Gastroesophageal sphincter (tissue), 4 donors: ENCODE measurements at regions not wholly inside any gene's neighbourhood (a gene's known extent, or its start where the extent isn't known, plus 50 kb on each side); places are given as distances from the start of the nearest gene placed in this dataset.

Source experiments
- ATAC-seq: fragments of 150-250 bp; one replicate; pipeline ENCODE4 v1.9.1; 2016; ENCODE audit warnings: mild to moderate bottlenecking, moderate library complexity
- H3K27ac ChIP-seq, 4 donors: fragments of 200-600 bp; sonication (generic) in 3 of 4; 1 replicate in 3 of 4; 2 replicates in 1 of 4; pipeline ENCODE4 v1.5.1; 2016 to 2019
- H3K27me3 ChIP-seq: fragments of 200-600 bp; sonication (generic); one replicate; pipeline ENCODE4 v1.5.1; 2019
- H3K36me3 ChIP-seq, 2 donors: fragments of 200-600 bp; sonication (generic); one replicate each; pipeline ENCODE4 v1.5.1; 2019; ENCODE audit warnings: control low read depth in 1 of 2
- H3K4me1 ChIP-seq, 3 donors: fragments of 200-600 bp; sonication (generic); 1 replicate in 2 of 3; 2 replicates in 1 of 3; pipeline ENCODE4 v1.5.1; 2016 to 2019; ENCODE audit warnings: control low read depth in 2 of 3
- H3K4me3 ChIP-seq, 2 donors: fragments of 200-600 bp; sonication (generic); one replicate each; pipeline ENCODE4 v1.5.1; 2019; ENCODE audit warnings: mild to moderate bottlenecking in 1 of 2, moderate library complexity in 1 of 2
- H3K9me3 ChIP-seq, 3 donors: fragments of 200-600 bp; sonication (generic); one replicate each; pipeline ENCODE4 v1.5.1; 2017 to 2019; ENCODE audit warnings: control low read depth in 2 of 3
- EP300 ChIP-seq: sonication (generic); formaldehyde crosslinking; IDR thresholded peaks from one replicate; pipeline ENCODE4 v1.6.1; 2017; ENCODE audit warnings: antibody characterized with exemption, mild to moderate bottlenecking
- POLR2A ChIP-seq, 2 donors: fragments of 450-650 bp; IDR thresholded peaks; one replicate each; pipeline ENCODE4 v1.6.1; 2017; ENCODE audit warnings: antibody characterized with exemption in 2 of 2, mild to moderate bottlenecking in 2 of 2, moderate library complexity in 1 of 2
- POLR2AphosphoS5 ChIP-seq: sonication (generic); formaldehyde crosslinking; IDR thresholded peaks from one replicate; pipeline ENCODE4 v1.6.1; 2017; ENCODE audit warnings: antibody characterized with exemption
- WGBS, 2 donors: methylation state at CpG; one replicate each; pipeline ENCODE4 v1.1.5; 2018; ENCODE audit warnings: low coverage in 1 of 2; 5-methylcytosine and 5-hydroxymethylcytosine counted together
- TF ChIP-seq, protein P1 (sequence below), 4 experiments: fragments of 200-600 bp in 2 of 4; fragments of 450-650 bp in 2 of 4; sonication (generic) in 1 of 4; IDR thresholded peaks; one replicate each; pipeline ENCODE4 v1.5.1; 2017 to 2019; ENCODE audit warnings: antibody characterized with exemption in 4 of 4, mild to moderate bottlenecking in 2 of 4, moderate library complexity in 2 of 4

DNA sequence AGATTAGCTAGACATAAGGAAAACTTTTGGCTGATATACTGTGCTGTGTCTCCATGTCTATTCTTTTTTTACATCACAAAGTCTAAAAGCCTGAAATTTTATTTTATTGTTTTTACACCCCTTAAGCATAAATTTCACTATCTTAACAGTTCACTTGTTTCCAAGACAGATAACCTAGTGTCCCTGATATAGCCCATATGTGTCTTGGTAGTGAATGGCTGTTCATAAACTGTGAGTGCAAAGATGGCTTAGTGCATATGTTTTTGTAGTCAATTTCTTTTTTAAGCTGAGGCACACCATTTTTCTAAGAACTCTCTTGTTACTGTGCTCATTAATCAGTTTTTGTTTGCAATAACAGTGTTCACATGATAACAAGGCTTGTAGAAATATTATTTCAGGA lies 381.1 kb downstream of the OXSM start:
- Histone ChIP-seq H3K27me3 (no peaks in the 10 kb centered on the region), H3K4me1 (no peaks in the 10 kb centered on the region), H3K27ac (no peak overlapping the region), H3K9me3 (peaks cover 0 to 4% (median 0%) of the 10 kb centered on the region in 3 donors), H3K36me3 (no peaks in the 10 kb centered on the region), H3K4me3 (no peak overlapping the region)
- no peak for ATAC-seq
- TF ChIP-seq POLR2AphosphoS5, result no peak
- TF ChIP-seq POLR2A (IDR thresholded peaks at IDR 0.05), result no peak
- TF ChIP-seq, protein P1, sequence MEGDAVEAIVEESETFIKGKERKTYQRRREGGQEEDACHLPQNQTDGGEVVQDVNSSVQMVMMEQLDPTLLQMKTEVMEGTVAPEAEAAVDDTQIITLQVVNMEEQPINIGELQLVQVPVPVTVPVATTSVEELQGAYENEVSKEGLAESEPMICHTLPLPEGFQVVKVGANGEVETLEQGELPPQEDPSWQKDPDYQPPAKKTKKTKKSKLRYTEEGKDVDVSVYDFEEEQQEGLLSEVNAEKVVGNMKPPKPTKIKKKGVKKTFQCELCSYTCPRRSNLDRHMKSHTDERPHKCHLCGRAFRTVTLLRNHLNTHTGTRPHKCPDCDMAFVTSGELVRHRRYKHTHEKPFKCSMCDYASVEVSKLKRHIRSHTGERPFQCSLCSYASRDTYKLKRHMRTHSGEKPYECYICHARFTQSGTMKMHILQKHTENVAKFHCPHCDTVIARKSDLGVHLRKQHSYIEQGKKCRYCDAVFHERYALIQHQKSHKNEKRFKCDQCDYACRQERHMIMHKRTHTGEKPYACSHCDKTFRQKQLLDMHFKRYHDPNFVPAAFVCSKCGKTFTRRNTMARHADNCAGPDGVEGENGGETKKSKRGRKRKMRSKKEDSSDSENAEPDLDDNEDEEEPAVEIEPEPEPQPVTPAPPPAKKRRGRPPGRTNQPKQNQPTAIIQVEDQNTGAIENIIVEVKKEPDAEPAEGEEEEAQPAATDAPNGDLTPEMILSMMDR (IDR thresholded peaks at IDR 0.05), result no peak
- no peak for TF ChIP-seq EP300

DNA sequence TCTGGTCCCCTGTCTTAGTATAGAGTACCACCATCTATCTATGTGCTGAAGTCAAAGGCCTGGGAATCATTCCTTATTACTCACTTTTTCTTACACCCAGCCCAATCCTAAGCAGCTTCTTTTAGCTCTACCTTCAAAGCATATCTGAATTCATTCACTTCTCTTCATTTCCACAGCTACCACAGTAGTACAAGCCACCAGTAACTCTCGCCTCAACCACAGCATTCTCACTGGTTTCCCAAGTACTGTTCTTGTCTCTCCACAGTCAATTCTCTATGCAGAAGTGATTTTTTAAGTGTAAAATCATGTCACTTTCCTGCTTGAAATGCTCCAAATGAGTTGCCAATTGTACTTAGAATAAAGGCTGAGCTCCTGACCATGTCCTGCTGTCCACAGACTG lies 401.7 kb downstream of the OXSM start:
- 86 to 88% methylated on average over 1 of the region's 1 CpG for WGBS, 2 donors
- no peak overlapping the region for H3K4me3 ChIP-seq
- TF ChIP-seq POLR2A (IDR thresholded peaks at IDR 0.05), result no peak
- no peak for TF ChIP-seq EP300
- TF ChIP-seq POLR2AphosphoS5, result no peak
- TF ChIP-seq, protein P1 (IDR thresholded peaks at IDR 0.05), result no peak
- no peak overlapping the region for H3K27ac ChIP-seq
- ATAC-seq, result no peak
- no peaks in the 10 kb centered on the region for H3K4me1 ChIP-seq
- H3K36me3 ChIP-seq, result no peaks in the 10 kb centered on the region
- peaks cover 0 to 8% (median 0%) of the 10 kb centered on the region in 3 donors for H3K9me3 ChIP-seq
- H3K27me3 ChIP-seq, result no peaks in the 10 kb centered on the region

DNA sequence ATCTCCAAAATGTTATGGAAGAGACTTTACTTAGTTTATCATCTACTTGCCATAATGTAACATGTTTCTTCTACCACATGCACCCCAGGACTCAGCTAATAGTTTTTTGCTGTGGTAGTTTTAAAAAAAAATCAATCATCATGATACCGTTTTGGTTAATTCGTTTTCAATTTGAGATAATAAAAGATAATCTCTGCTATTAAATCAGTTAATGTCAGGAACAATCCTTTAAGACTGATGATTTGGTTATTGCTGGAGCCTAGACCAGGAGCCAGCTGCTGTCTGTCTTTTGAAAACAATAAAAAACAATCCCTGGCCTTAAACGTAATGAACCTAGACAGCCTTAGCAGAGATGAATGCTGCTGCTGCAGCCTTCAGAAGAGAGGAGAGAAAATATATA lies 403.7 kb downstream of the OXSM start:
- H3K27me3 ChIP-seq, result no peaks in the 10 kb centered on the region

DNA sequence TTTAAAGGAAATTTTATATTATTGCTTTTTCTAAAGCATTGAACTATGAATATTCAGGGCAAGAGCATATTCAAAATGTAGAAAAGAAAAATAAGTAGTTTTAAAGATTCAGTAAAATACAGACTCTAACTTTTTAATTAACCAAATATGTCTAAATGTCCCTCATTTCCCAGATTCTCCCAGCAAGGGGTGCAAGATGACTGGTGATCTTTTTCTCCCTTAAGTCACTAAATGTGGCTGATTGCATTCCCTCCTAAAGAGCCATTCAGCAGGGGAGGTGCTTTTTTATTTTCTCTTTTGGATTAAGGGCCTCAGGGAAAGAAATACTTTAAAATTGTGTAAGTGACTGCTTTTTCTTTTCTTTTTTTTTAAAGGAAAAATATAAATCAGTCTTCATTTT lies 406.9 kb downstream of the OXSM start:
- Histone ChIP-seq H3K4me3 (no peak overlapping the region), H3K36me3 (no peaks in the 10 kb centered on the region), H3K27me3 (no peaks in the 10 kb centered on the region), H3K9me3 (no peaks in the 10 kb centered on the region), H3K4me1 (no peaks in the 10 kb centered on the region), H3K27ac (no peak overlapping the region)
- TF ChIP-seq POLR2AphosphoS5 (no peak), EP300 (no peak), POLR2A (IDR thresholded peaks at IDR 0.05) (no peak)
- TF ChIP-seq, protein P1 (IDR thresholded peaks at IDR 0.05), result no peak
- ATAC-seq, result no peak

More for the DNA sequence above, 403.7 kb downstream of the OXSM start:
- no peak for ATAC-seq
- Histone ChIP-seq H3K4me1 (no peaks in the 10 kb centered on the region), H3K4me3 (no peak overlapping the region), H3K27ac (no peak overlapping the region), H3K36me3 (no peaks in the 10 kb centered on the region), H3K9me3 (peaks cover 0 to 8% (median 0%) of the 10 kb centered on the region in 3 donors)
- WGBS, 2 donors, result 71 to 72% methylated on average over 3 of the region's 3 CpGs
- no peak for TF ChIP-seq EP300
- TF ChIP-seq POLR2A (IDR thresholded peaks at IDR 0.05), result no peak
- TF ChIP-seq, protein P1 (IDR thresholded peaks at IDR 0.05), result no peak
- no peak for TF ChIP-seq POLR2AphosphoS5

DNA sequence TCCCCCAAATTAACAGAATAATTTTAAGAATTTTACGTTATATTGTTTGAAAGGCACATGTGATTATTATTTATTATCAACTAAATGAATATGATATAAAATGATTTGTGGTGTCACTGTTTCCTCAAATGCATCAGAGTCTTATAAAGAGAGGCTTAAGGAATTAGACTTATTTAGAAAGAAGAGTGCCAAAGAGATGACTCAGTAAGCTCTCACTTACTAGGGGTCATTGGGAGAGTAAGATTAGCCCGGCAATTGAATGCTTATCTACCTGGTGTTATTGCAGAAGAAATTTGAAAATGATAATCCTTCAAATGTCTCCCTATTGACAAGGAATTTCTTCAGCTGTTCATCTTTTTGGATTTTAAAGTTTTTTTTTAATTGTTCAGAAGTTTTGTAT lies 408.7 kb downstream of the OXSM start:
- no peaks in the 10 kb centered on the region for H3K9me3 ChIP-seq
- WGBS, 2 donors, result 42 to 46% methylated on average over 2 of the region's 2 CpGs
- ATAC-seq, result no peak
- no peak for TF ChIP-seq POLR2AphosphoS5
- no peak for TF ChIP-seq EP300
- TF ChIP-seq, protein P1 (IDR thresholded peaks at IDR 0.05), result no peak
- no peak for TF ChIP-seq POLR2A (IDR thresholded peaks at IDR 0.05)
- no peaks in the 10 kb centered on the region for H3K27me3 ChIP-seq
- H3K4me3 ChIP-seq, result no peak overlapping the region
- H3K4me1 ChIP-seq, result no peaks in the 10 kb centered on the region
- no peak overlapping the region for H3K27ac ChIP-seq
- no peaks in the 10 kb centered on the region for H3K36me3 ChIP-seq
